T-helper 22 cell (primary cell): ENCODE measurements at regions not wholly inside any gene's neighbourhood (a gene's known extent, or its start where the extent isn't known, plus 50 kb on each side); places are given as distances from the start of the nearest gene placed in this dataset.

Experiments
- DNase-seq: peaks from one replicate; pipeline ENCODE4 v3.0.0-alpha.2; 2020; ENCODE audit warnings: low read depth

GRCh38 chr4:13248621-13249298, 235.4 kb downstream of the RAB28 start:
- no peak for DNase-seq

GRCh38 chr4:13246107-13246506, 238.0 kb downstream of the RAB28 start:
- no peak for DNase-seq

GRCh38 chr4:13244444-13244843, 239.7 kb downstream of the RAB28 start:
- DNase-seq, result no peak

GRCh38 chr4:13243152-13243551, 241.0 kb downstream of the RAB28 start:
- DNase-seq, result no peak

GRCh38 chr4:13240066-13240465, 244.1 kb downstream of the RAB28 start:
- DNase-seq, result no peak

GRCh38 chr4:13238936-13239335, 245.2 kb downstream of the RAB28 start:
- no peak for DNase-seq

- no peak for DNase-seq
These were observed 247.7 kb downstream of the RAB28 start for GRCh38 chr4:13236485-13236884.

- no peak for DNase-seq
These were observed 250.4 kb downstream of the RAB28 start for GRCh38 chr4:13233755-13234154.

- DNase-seq, result no peak
These were observed 264.2 kb downstream of the RAB28 start for GRCh38 chr4:13219971-13220370.

- no peak for DNase-seq
These were observed 265.7 kb downstream of the RAB28 start for GRCh38 chr4:13218326-13218958.

- no peak for DNase-seq
These were observed 268.6 kb downstream of the RAB28 start for GRCh38 chr4:13215560-13215959.

GRCh38 chr4:13212936-13213335, 271.2 kb downstream of the RAB28 start:
- no peak for DNase-seq

GRCh38 chr4:13209600-13209999, 274.5 kb downstream of the RAB28 start:
- DNase-seq, result no peak

- no peak for DNase-seq
These were observed 275.5 kb downstream of the RAB28 start for GRCh38 chr4:13208558-13209193.

GRCh38 chr4:13207226-13207625, 276.9 kb downstream of the RAB28 start:
- no peak for DNase-seq

- DNase-seq, result no peak
These were observed 281.0 kb downstream of the RAB28 start for GRCh38 chr4:13203101-13203500.

GRCh38 chr4:13202701-13203100, 281.4 kb downstream of the RAB28 start:
- no peak for DNase-seq

GRCh38 chr4:13201241-13201640, 282.9 kb downstream of the RAB28 start:
- no peak for DNase-seq

- DNase-seq, result no peak
These were observed 287.4 kb downstream of the RAB28 start for GRCh38 chr4:13196721-13197120.

- no peak for DNase-seq
These were observed 290.5 kb downstream of the RAB28 start for GRCh38 chr4:13193662-13194061.

- DNase-seq, result no peak
These were observed 293.9 kb downstream of the RAB28 start for GRCh38 chr4:13190093-13190721.

- no peak for DNase-seq
These were observed 299.9 kb downstream of the RAB28 start for GRCh38 chr4:13184199-13184598.

GRCh38 chr4:13182133-13182532, 302.0 kb downstream of the RAB28 start:
- DNase-seq, result no peak
